Kidney (tissue), 13 donors: ENCODE measurements at regions not wholly inside any gene's neighbourhood (a gene's known extent, or its start where the extent isn't known, plus 50 kb on each side); places are given as distances from the start of the nearest gene placed in this dataset.
A peak's percentile ranks its signal among the peaks of the same experiment; 100 is the strongest.

Experiments
- DNase-seq, 5 donors: peaks; one replicate each; pipeline ENCODE4 v3.0.0-alpha.2; 2013 to 2020
- FAIRE-seq: peaks from 2 replicates; lab custom pipeline; 2012; peaks lifted over from hg19 to GRCh38; lab: Jason Lieb, UNC
- H3K27ac ChIP-seq, 2 donors: one replicate each; pipeline ENCODE4 v1.7.0; 2013; ENCODE audit warnings: low read depth in 2 of 2, low read length in 2 of 2, inconsistent platforms in 1 of 2
- H3K27me3 ChIP-seq: one replicate; pipeline ENCODE4 v1.7.1; 2013; ENCODE audit warnings: low read length, inconsistent platforms; ENCODE audit not compliant: control insufficient read depth, insufficient read depth
- H3K36me3 ChIP-seq, 3 donors: one replicate each; pipeline versions ENCODE4 v1.7.0 to v1.7.1; 2013; ENCODE audit warnings: low read length in 3 of 3, control low read depth in 1 of 3, inconsistent platforms in 1 of 3; ENCODE audit not compliant: insufficient read depth in 3 of 3, control insufficient read depth in 2 of 3
- H3K4me1 ChIP-seq, 3 donors: one replicate each; pipeline versions ENCODE4 v1.7.0 to v1.7.1; 2013; ENCODE audit warnings: low read length in 3 of 3, inconsistent platforms in 1 of 3, low read depth in 1 of 3; ENCODE audit not compliant: control insufficient read depth in 2 of 3, insufficient read depth in 2 of 3
- H3K4me3 ChIP-seq, 3 donors: one replicate each; pipeline versions ENCODE4 v1.7.0 to v1.8.1; 2013; ENCODE audit warnings: low read length in 3 of 3, control low read depth in 1 of 3, inconsistent platforms in 1 of 3
- H3K9ac ChIP-seq, 3 donors: one replicate each; pipeline versions ENCODE4 v1.7.0 to v1.7.1; 2013; ENCODE audit warnings: low read length in 3 of 3, control low read depth in 1 of 3, inconsistent platforms in 1 of 3
- H3K9me3 ChIP-seq, 3 donors: one replicate each; pipeline versions ENCODE4 v1.7.0 to v1.7.1; 2013; ENCODE audit warnings: low read length in 3 of 3, control low read depth in 1 of 3, inconsistent platforms in 1 of 3; ENCODE audit not compliant: control insufficient read depth in 2 of 3, insufficient read depth in 1 of 3
- CTCF ChIP-seq: IDR thresholded peaks from 3 replicates; pipeline ENCODE4 v1.5.1; 2012; ENCODE audit warnings: mild to moderate bottlenecking, moderate library complexity, borderline replicate concordance; ENCODE audit not compliant: insufficient read depth; ENCODE audit errors: extremely low read depth
- intact Hi-C: fragments of 100-400 bp; cut with DNase I; formaldehyde crosslinking; loops from one replicate; pipeline ENCODE4 v1.11.1; 2022
- donor health status: control.
- donor health status: control.
- donor health status: control.
- donor health status: control.
- donor health status: control.
- donor health status: DM: yes; HTN: yes; CAD: no.
- donor health status: Normal renal cell carcinoma (clear cell type).

GRCh38 chr6:11830105-11830504 lies 51.5 kb upstream of the ADTRP start:
- intact Hi-C loops: no loop called here
- no peak overlapping the region for H3K4me3 ChIP-seq
- no peak for FAIRE-seq
- TF ChIP-seq CTCF: no peak
- H3K9ac ChIP-seq: no peak overlapping the region
- no peak overlapping the region for H3K27ac ChIP-seq
- no peaks in the 10 kb centered on the region for H3K9me3 ChIP-seq
- DNase-seq: peak in 2 of 5 donors; percentile 36 to 42
- H3K27me3 ChIP-seq: no peaks in the 10 kb centered on the region
- peaks cover 0 to 5% (median 3%) of the 10 kb centered on the region in 3 donors for H3K4me1 ChIP-seq
- H3K36me3 ChIP-seq: no peaks in the 10 kb centered on the region

- no peak for TF ChIP-seq CTCF
- Histone ChIP-seq H3K4me1 (peaks cover 0 to 5% (median 0%) of the 10 kb centered on the region in 3 donors), H3K27ac (no peak overlapping the region), H3K27me3 (no peaks in the 10 kb centered on the region), H3K9ac (no peak overlapping the region), H3K36me3 (no peaks in the 10 kb centered on the region), H3K9me3 (no peaks in the 10 kb centered on the region), H3K4me3 (no peak overlapping the region)
- intact Hi-C loops: no loop called here
- FAIRE-seq (peak; percentile 6), DNase-seq (peak in 3 of 5 donors; percentile 66 to 96 (median 93))
These were observed 49.8 kb upstream of the ADTRP start for GRCh38 chr6:11828262-11828870.
